Spleen (tissue), 11 donors: ENCODE measurements at regions not wholly inside any gene's neighbourhood (a gene's known extent, or its start where the extent isn't known, plus 50 kb on each side); places are given as distances from the start of the nearest gene placed in this dataset.

Source experiments
- DNase-seq: peaks from one replicate; pipeline ENCODE4 v3.0.0-alpha.2; 2020
- H3K27ac ChIP-seq, 8 donors: fragments of 200-600 bp; sonication (generic) in 7 of 8; 1 replicate in 4 of 8; 2 replicates in 4 of 8; pipeline versions ENCODE4 v1.5.0 to v1.8.0; 2016 to 2021; ENCODE audit warnings: inconsistent platforms in 4 of 8, mild to moderate bottlenecking in 4 of 8, moderate library complexity in 1 of 8
- H3K27me3 ChIP-seq, 7 donors: fragments of 200-600 bp; sonication (generic) in 6 of 7; replicated peaks in 1 of 7; 1 replicate in 4 of 7; 2 replicates in 3 of 7; pipeline versions ENCODE4 v1.5.0 to v1.8.0; 2016 to 2021; ENCODE audit warnings: inconsistent platforms in 3 of 7, mild to moderate bottlenecking in 1 of 7
- H3K36me3 ChIP-seq, 6 donors: fragments of 200-600 bp; sonication (generic) in 5 of 6; 1 replicate in 4 of 6; 2 replicates in 2 of 6; pipeline versions ENCODE4 v1.5.0 to v1.8.0; 2016 to 2021; ENCODE audit warnings: inconsistent platforms in 2 of 6
- H3K4me1 ChIP-seq, 6 donors: fragments of 200-600 bp; sonication (generic) in 5 of 6; 1 replicate in 3 of 6; 2 replicates in 3 of 6; pipeline versions ENCODE4 v1.5.0 to v1.8.0; 2016 to 2021; ENCODE audit warnings: inconsistent platforms in 3 of 6
- H3K4me3 ChIP-seq, 8 donors: fragments of 200-600 bp; sonication (generic) in 7 of 8; 1 replicate in 4 of 8; 2 replicates in 4 of 8; pipeline versions ENCODE4 v1.5.0 to v1.8.0; 2016 to 2021; ENCODE audit warnings: inconsistent platforms in 4 of 8, mild to moderate bottlenecking in 4 of 8, moderate library complexity in 2 of 8
- H3K9me3 ChIP-seq, 8 donors: fragments of 200-600 bp; sonication (generic) in 7 of 8; 1 replicate in 4 of 8; 2 replicates in 4 of 8; pipeline versions ENCODE4 v1.5.0 to v1.8.0; 2016 to 2021; ENCODE audit warnings: inconsistent platforms in 4 of 8
- CTCF ChIP-seq, 11 experiments: fragments of 200-600 bp in 7 of 11; fragments of 450-650 bp in 4 of 11; sonication (generic) in 4 of 11; IDR thresholded peaks in 8 of 11; conservative IDR thresholded peaks in 3 of 11; 1 replicate in 7 of 11; 2 replicates in 4 of 11; pipeline versions ENCODE4 v1.4.0 to v1.8.0; 2016 to 2021; ENCODE audit warnings: antibody characterized with exemption in 11 of 11, inconsistent platforms in 4 of 11, mild to moderate bottlenecking in 1 of 11
- POLR2A ChIP-seq, 3 donors: fragments of 450-650 bp; IDR thresholded peaks; one replicate each; pipeline ENCODE4 v1.5.1; 2017; ENCODE audit warnings: antibody characterized with exemption in 3 of 3, mild to moderate bottlenecking in 1 of 3
- POLR2AphosphoS5 ChIP-seq, 3 donors: sonication (generic); formaldehyde crosslinking; IDR thresholded peaks; one replicate each; pipeline ENCODE4 v1.5.1; 2017; ENCODE audit warnings: antibody characterized with exemption in 3 of 3
- WGBS, 5 donors: extraction: QIAGEN DNeasy Blood & Tissue Kit in 3 of 5; methylation state at CpG; one replicate each; pipeline versions ENCODE4 v1.1.5 to v1.1.7; 2013 to 2018; 5-methylcytosine and 5-hydroxymethylcytosine counted together
- intact Hi-C: fragments of 100-400 bp; cut with DNase I; formaldehyde crosslinking; loops from one replicate; pipeline ENCODE4 v1.15.0; 2023; ENCODE audit warnings: low total_unique reads
- donor health status: healthy with polysubstance abuse.
- donor health status: DM: no; HTN: no; CAD: no; lungs with moderate emphysema.
- donor health status: DM: no; HTN: no; CAD: no.
- donor health status: Bipolar disorder and iron deficiency.
- donor health status: healthy.
- donor health status: DM: no; HTN: no; CAD: no.
- donor health status: DM: yes; HTN: yes; CAD: no.

- Histone ChIP-seq H3K27ac (peak overlapping the region in 3 of 8 donors; percentile 32 to 51 (median 38)), H3K36me3 (peaks cover 0 to 7% (median 0%) of the 10 kb centered on the region in 6 donors), H3K27me3 (no peaks in the 10 kb centered on the region), H3K4me1 (peaks cover 9 to 97% (median 59%) of the 10 kb centered on the region in 6 donors), H3K4me3 (peak overlapping the region in 1 of 8 donors; percentile 24), H3K9me3 (no peaks in the 10 kb centered on the region)
- intact Hi-C loops, result no loop called here
- TF ChIP-seq POLR2AphosphoS5 (IDR thresholded peaks at IDR 0.05) (no peak), POLR2A (IDR thresholded peaks at IDR 0.05) (no peak), CTCF (IDR thresholded peaks at IDR 0.05 in 8 of 11, conservative IDR thresholded peaks at IDR 0.05 in 3 of 11) (no peak)
- no peak for DNase-seq
- 76 to 88% (median 82%) methylated on average over 2 of the region's 2 CpGs for WGBS, 5 donors
These were observed 104.0 kb downstream of the TMA16 start for GRCh38 chr4:163598489-163598888.

GRCh38 chr4:163600727-163601126 lies 106.2 kb downstream of the TMA16 start:
- Histone ChIP-seq H3K9me3 (no peaks in the 10 kb centered on the region), H3K4me1 (peaks cover 12 to 97% (median 60%) of the 10 kb centered on the region in 6 donors), H3K27me3 (no peaks in the 10 kb centered on the region), H3K4me3 (peak overlapping the region in 1 of 8 donors; percentile 28), H3K27ac (peak overlapping the region in 5 of 8 donors; percentile 12 to 51 (median 44)), H3K36me3 (peaks cover 0 to 11% (median 0%) of the 10 kb centered on the region in 6 donors)
- TF ChIP-seq POLR2A (IDR thresholded peaks at IDR 0.05), result no peak
- peak in 1 of 3 donors; percentile 46 for TF ChIP-seq POLR2AphosphoS5 (IDR thresholded peaks at IDR 0.05)
- no peak for TF ChIP-seq CTCF (IDR thresholded peaks at IDR 0.05 in 8 of 11, conservative IDR thresholded peaks at IDR 0.05 in 3 of 11)
- DNase-seq, result no peak
- 25 to 52% (median 35%) methylated on average over 6 of the region's 6 CpGs for WGBS, 5 donors
- intact Hi-C loops, result no loop called here

GRCh38 chr4:163603257-163603656 lies 108.8 kb downstream of the TMA16 start:
- TF ChIP-seq POLR2A (IDR thresholded peaks at IDR 0.05) (no peak), CTCF (IDR thresholded peaks at IDR 0.05 in 8 of 11, conservative IDR thresholded peaks at IDR 0.05 in 3 of 11) (no peak), POLR2AphosphoS5 (IDR thresholded peaks at IDR 0.05) (no peak)
- H3K9me3 ChIP-seq, result no peaks in the 10 kb centered on the region
- intact Hi-C loops, result no loop called here
- peak overlapping the region in 4 of 8 donors; percentile 35 to 54 (median 42) for H3K27ac ChIP-seq
- no peak for DNase-seq
- WGBS, 5 donors, result 31 to 53% (median 45%) methylated on average over 5 of the region's 5 CpGs
- peaks cover 12 to 99% (median 64%) of the 10 kb centered on the region in 6 donors for H3K4me1 ChIP-seq
- no peaks in the 10 kb centered on the region for H3K27me3 ChIP-seq
- peaks cover 0 to 19% (median 0%) of the 10 kb centered on the region in 6 donors for H3K36me3 ChIP-seq
- H3K4me3 ChIP-seq, result peak overlapping the region in 2 of 8 donors; percentile 11 to 74

- peak overlapping the region in 6 of 8 donors; percentile 1 to 74 (median 46) for H3K4me3 ChIP-seq
- peaks cover 3 to 75% (median 36%) of the 10 kb centered on the region in 6 donors for H3K4me1 ChIP-seq
- no peaks in the 10 kb centered on the region for H3K27me3 ChIP-seq
- DNase-seq, result no peak
- peaks cover 0 to 13% (median 0%) of the 10 kb centered on the region in 6 donors for H3K36me3 ChIP-seq
- H3K9me3 ChIP-seq, result no peaks in the 10 kb centered on the region
- 6 to 35% (median 12%) methylated on average over 2 of the region's 2 CpGs for WGBS, 5 donors
- peak overlapping the region in 5 of 8 donors; percentile 36 to 91 (median 82) for H3K27ac ChIP-seq
- intact Hi-C loops, result no loop called here
- TF ChIP-seq POLR2AphosphoS5 (IDR thresholded peaks at IDR 0.05) (peak in 1 of 3 donors; percentile 19), POLR2A (IDR thresholded peaks at IDR 0.05) (no peak)
These were observed 112.6 kb downstream of the TMA16 start for GRCh38 chr4:163606896-163607691.
